Neural cell (in vitro differentiated cells): ENCODE measurements at regions not wholly inside any gene's neighbourhood (a gene's known extent, or its start where the extent isn't known, plus 50 kb on each side); places are given as distances from the start of the nearest gene placed in this dataset.

Source experiments
- H2AFZ ChIP-seq: fragments of 200-600, 300-800 bp; sonication (generic), shearing (Covaris generic); 2 replicates; pipeline ENCODE4 v1.6.0; 2014; ENCODE audit warnings: low read depth, mild to moderate bottlenecking, antibody characterized with exemption, low read length, moderate library complexity
- H3F3A ChIP-seq: fragments of 200-600 bp; shearing (Covaris generic); 2 replicates; pipeline ENCODE4 v1.6.1; 2016; ENCODE audit warnings: mild to moderate bottlenecking, moderate library complexity, mixed read lengths, antibody characterized with exemption, low read length; ENCODE audit not compliant: insufficient read depth, poor library complexity, severe bottlenecking
- H3K27ac ChIP-seq: fragments of 200-600, 300-800 bp; sonication (generic), shearing (Covaris generic); 2 replicates; pipeline ENCODE4 v1.5.1; 2014; ENCODE audit warnings: mild to moderate bottlenecking, low read length, moderate library complexity
- H3K27me3 ChIP-seq: fragments of 300-800, 200-600 bp; sonication (generic), shearing (Covaris generic); 2 replicates; pipeline ENCODE4 v1.6.0; 2014; ENCODE audit warnings: mild to moderate bottlenecking, low read depth, low read length, moderate library complexity; ENCODE audit not compliant: insufficient read depth
- H3K36me3 ChIP-seq: fragments of 300-800, 200-600 bp; sonication (generic), shearing (Covaris generic); 2 replicates; pipeline ENCODE4 v1.5.1; 2014; ENCODE audit warnings: mild to moderate bottlenecking, antibody characterized with exemption, low read length, moderate library complexity; ENCODE audit not compliant: insufficient read depth
- H3K4me2 ChIP-seq: fragments of 300-800, 200-600 bp; sonication (generic), shearing (Covaris generic); 2 replicates; pipeline ENCODE4 v1.6.0; 2014; ENCODE audit warnings: mild to moderate bottlenecking, low read length
- H3K4me3 ChIP-seq: fragments of 300-800, 200-600 bp; sonication (generic), shearing (Covaris generic); 2 replicates; pipeline ENCODE4 v1.5.1; 2014; ENCODE audit warnings: mild to moderate bottlenecking, low read length, moderate library complexity
- H3K79me2 ChIP-seq: fragments of 200-600 bp; shearing (Covaris generic); replicated peaks from 2 replicates; pipeline ENCODE4 v1.6.0; 2014; ENCODE audit warnings: mild to moderate bottlenecking, low read length, moderate library complexity; ENCODE audit not compliant: insufficient read depth
- H3K9ac ChIP-seq: fragments of 300-800, 200-600 bp; sonication (generic), shearing (Covaris generic); 2 replicates; pipeline ENCODE4 v1.6.1; 2016; ENCODE audit warnings: mild to moderate bottlenecking, low read length, mixed read lengths
- H3K9me2 ChIP-seq: fragments of 200-600 bp; shearing (Covaris generic); 2 replicates; pipeline ENCODE4 v1.6.1; 2016; ENCODE audit warnings: mild to moderate bottlenecking, low read length, mixed read lengths; ENCODE audit not compliant: insufficient read depth
- H3K9me3 ChIP-seq: fragments of 200-600, 300-800 bp; sonication (generic), shearing (Covaris generic); 2 replicates; pipeline ENCODE4 v1.6.1; 2016; ENCODE audit warnings: mild to moderate bottlenecking, mixed run types, low read length, moderate library complexity, mixed read lengths
- H4K20me1 ChIP-seq: fragments of 200-600 bp; shearing (Covaris generic); 2 replicates; pipeline ENCODE4 v1.6.1; 2016; ENCODE audit warnings: mild to moderate bottlenecking, mixed run types; ENCODE audit not compliant: insufficient read depth
- EP300 ChIP-seq: fragments of 450-650 bp; conservative IDR thresholded peaks from 2 replicates; pipeline ENCODE4 v1.6.1; 2014; ENCODE audit warnings: antibody characterized with exemption, mild to moderate bottlenecking, moderate library complexity; ENCODE audit not compliant: poor library complexity, severe bottlenecking
- EZH2 ChIP-seq: fragments of 200-600, 300-800 bp; shearing (Covaris generic), sonication (generic); IDR thresholded peaks from 2 replicates; pipeline ENCODE4 v1.6.1; 2014; ENCODE audit warnings: antibody characterized with exemption, low read length, borderline replicate concordance, mild to moderate bottlenecking; ENCODE audit not compliant: insufficient read depth, poor library complexity, severe bottlenecking
- MXI1 ChIP-seq: fragments of 450-650 bp; conservative IDR thresholded peaks from 2 replicates; pipeline ENCODE4 v1.6.1; 2014; ENCODE audit warnings: antibody characterized with exemption, mild to moderate bottlenecking; ENCODE audit not compliant: poor library complexity, severe bottlenecking
- POLR2AphosphoS5 ChIP-seq: IDR thresholded peaks from 2 replicates; pipeline ENCODE4 v1.6.1; 2012
- RAD21 ChIP-seq: fragments of 450-650 bp; conservative IDR thresholded peaks from 2 replicates; pipeline ENCODE4 v1.6.1; 2014; ENCODE audit warnings: antibody characterized with exemption, mild to moderate bottlenecking, moderate library complexity
- SMC3 ChIP-seq: fragments of 450-650 bp; conservative IDR thresholded peaks from 2 replicates; pipeline ENCODE4 v1.6.1; 2014; ENCODE audit warnings: antibody characterized with exemption, mild to moderate bottlenecking, moderate library complexity; ENCODE audit not compliant: poor library complexity
- TAF1 ChIP-seq: IDR thresholded peaks from 2 replicates; pipeline ENCODE4 v1.6.1; 2012; ENCODE audit warnings: low read depth
- TF ChIP-seq, protein P1 (sequence below): fragments of 450-650 bp; IDR thresholded peaks from 2 replicates; pipeline ENCODE4 v1.5.1; 2014; ENCODE audit warnings: antibody characterized with exemption, mild to moderate bottlenecking, moderate library complexity; ENCODE audit not compliant: poor library complexity, severe bottlenecking
- TF ChIP-seq, protein P2 (sequence below): IDR thresholded peaks from 2 replicates; pipeline ENCODE4 v1.6.1; 2012; ENCODE audit warnings: borderline replicate concordance

DNA sequence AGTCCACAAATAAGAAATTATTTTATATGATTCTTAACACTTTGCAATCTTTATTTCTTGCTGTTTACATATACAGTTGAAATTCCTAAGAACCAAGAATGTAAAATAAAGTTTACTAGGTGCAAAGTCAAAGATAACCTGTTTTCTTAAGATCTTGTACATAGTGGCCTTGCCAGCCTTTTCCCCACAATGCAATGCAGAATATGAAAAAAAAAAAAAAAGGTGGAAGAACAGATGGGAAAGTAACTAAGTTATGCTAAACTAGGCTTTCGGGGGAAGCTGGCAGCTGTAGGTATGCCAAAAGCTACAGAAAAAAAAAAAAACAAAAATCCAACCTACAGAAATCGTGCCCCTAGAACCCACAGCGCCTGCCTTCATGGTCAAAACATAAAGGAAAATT is 1588.4 kb downstream of the STIM2 start:
- H3F3A ChIP-seq: no peaks in the 10 kb centered on the region
- no peak overlapping the region for H2AFZ ChIP-seq
- H3K9me2 ChIP-seq: no peaks in the 10 kb centered on the region
- H3K4me2 ChIP-seq: no peak overlapping the region
- H3K79me2 ChIP-seq: no peaks in the 10 kb centered on the region
- H3K9ac ChIP-seq: no peak overlapping the region
- H3K4me3 ChIP-seq: no peak overlapping the region
- no peak overlapping the region for H3K27ac ChIP-seq
- H3K9me3 ChIP-seq: no peaks in the 10 kb centered on the region
- no peaks in the 10 kb centered on the region for H4K20me1 ChIP-seq
- TF ChIP-seq, protein P1, sequence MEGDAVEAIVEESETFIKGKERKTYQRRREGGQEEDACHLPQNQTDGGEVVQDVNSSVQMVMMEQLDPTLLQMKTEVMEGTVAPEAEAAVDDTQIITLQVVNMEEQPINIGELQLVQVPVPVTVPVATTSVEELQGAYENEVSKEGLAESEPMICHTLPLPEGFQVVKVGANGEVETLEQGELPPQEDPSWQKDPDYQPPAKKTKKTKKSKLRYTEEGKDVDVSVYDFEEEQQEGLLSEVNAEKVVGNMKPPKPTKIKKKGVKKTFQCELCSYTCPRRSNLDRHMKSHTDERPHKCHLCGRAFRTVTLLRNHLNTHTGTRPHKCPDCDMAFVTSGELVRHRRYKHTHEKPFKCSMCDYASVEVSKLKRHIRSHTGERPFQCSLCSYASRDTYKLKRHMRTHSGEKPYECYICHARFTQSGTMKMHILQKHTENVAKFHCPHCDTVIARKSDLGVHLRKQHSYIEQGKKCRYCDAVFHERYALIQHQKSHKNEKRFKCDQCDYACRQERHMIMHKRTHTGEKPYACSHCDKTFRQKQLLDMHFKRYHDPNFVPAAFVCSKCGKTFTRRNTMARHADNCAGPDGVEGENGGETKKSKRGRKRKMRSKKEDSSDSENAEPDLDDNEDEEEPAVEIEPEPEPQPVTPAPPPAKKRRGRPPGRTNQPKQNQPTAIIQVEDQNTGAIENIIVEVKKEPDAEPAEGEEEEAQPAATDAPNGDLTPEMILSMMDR: no peak
- TF ChIP-seq, protein P2, sequence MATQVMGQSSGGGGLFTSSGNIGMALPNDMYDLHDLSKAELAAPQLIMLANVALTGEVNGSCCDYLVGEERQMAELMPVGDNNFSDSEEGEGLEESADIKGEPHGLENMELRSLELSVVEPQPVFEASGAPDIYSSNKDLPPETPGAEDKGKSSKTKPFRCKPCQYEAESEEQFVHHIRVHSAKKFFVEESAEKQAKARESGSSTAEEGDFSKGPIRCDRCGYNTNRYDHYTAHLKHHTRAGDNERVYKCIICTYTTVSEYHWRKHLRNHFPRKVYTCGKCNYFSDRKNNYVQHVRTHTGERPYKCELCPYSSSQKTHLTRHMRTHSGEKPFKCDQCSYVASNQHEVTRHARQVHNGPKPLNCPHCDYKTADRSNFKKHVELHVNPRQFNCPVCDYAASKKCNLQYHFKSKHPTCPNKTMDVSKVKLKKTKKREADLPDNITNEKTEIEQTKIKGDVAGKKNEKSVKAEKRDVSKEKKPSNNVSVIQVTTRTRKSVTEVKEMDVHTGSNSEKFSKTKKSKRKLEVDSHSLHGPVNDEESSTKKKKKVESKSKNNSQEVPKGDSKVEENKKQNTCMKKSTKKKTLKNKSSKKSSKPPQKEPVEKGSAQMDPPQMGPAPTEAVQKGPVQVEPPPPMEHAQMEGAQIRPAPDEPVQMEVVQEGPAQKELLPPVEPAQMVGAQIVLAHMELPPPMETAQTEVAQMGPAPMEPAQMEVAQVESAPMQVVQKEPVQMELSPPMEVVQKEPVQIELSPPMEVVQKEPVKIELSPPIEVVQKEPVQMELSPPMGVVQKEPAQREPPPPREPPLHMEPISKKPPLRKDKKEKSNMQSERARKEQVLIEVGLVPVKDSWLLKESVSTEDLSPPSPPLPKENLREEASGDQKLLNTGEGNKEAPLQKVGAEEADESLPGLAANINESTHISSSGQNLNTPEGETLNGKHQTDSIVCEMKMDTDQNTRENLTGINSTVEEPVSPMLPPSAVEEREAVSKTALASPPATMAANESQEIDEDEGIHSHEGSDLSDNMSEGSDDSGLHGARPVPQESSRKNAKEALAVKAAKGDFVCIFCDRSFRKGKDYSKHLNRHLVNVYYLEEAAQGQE: no peak
- TF ChIP-seq SMC3: no peak
- TF ChIP-seq EP300: no peak
- no peak for TF ChIP-seq TAF1
- TF ChIP-seq EZH2: no peak
- TF ChIP-seq MXI1: no peak
- H3K36me3 ChIP-seq: no peaks in the 10 kb centered on the region
- no peaks in the 10 kb centered on the region for H3K27me3 ChIP-seq

DNA sequence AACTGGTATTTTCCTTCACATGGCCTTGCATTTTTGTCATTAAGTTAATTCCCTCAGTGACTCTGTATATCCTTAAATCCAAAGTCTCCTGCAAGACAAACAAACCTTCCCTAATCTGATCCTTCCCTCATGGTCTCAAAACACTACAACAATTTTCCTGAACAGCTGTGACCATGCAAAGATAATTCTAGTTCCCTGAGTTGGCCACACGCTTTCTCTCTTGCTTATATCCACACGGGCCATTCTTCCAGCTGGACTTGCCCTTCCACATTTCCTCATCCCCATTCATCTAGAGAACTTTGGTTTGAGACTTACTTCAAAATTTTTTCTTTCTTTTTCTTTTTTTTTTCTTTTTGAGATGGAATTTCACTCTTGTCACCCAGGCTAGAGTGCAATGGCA is 1590.7 kb downstream of the STIM2 start:
- H3K36me3 ChIP-seq: no peaks in the 10 kb centered on the region
- TF ChIP-seq MXI1 (no peak), EZH2 (no peak), SMC3 (no peak), EP300 (no peak), RAD21 (no peak), POLR2AphosphoS5 (no peak), TAF1 (no peak)
- TF ChIP-seq, protein P1: no peak
- TF ChIP-seq, protein P2: no peak
- no peak overlapping the region for H3K4me3 ChIP-seq

More for the DNA sequence above, 1590.7 kb downstream of the STIM2 start:
- no peaks in the 10 kb centered on the region for H3K79me2 ChIP-seq
- no peak overlapping the region for H3K9ac ChIP-seq
- H3F3A ChIP-seq: no peaks in the 10 kb centered on the region
- no peak overlapping the region for H3K27ac ChIP-seq
- H3K27me3 ChIP-seq: no peaks in the 10 kb centered on the region
- H3K4me2 ChIP-seq: no peak overlapping the region
- H2AFZ ChIP-seq: no peak overlapping the region
- H4K20me1 ChIP-seq: no peaks in the 10 kb centered on the region
- no peaks in the 10 kb centered on the region for H3K9me3 ChIP-seq
- H3K9me2 ChIP-seq: no peaks in the 10 kb centered on the region
